Activated CD8-positive, alpha-beta memory T cell treated with anti-CD3 and anti-CD28 coated beads, Interleukin-2, amount 10 ng/mL, durations not matched to agents 7 days and 5 days (primary cell): ENCODE measurements at regions not wholly inside any gene's neighbourhood (a gene's known extent, or its start where the extent isn't known, plus 50 kb on each side); places are given as distances from the start of the nearest gene placed in this dataset.

Experiments
- ATAC-seq: fragments of 150-1000 bp; cut with Tn5 transposase; one replicate; pipeline ENCODE4 v1.10.0; 2021; ENCODE audit warnings: moderate library complexity
- CTCF ChIA-PET: fragments of 350-600 bp; sonication (Branson Sonifier 250); formaldehyde crosslinking; loops from one replicate; lab custom pipeline; 2021; ENCODE audit warnings: antibody characterized with exemption; lab: Charles Lee
- DNase-seq: peaks from one replicate; pipeline ENCODE4 v3.0.0-alpha.2; 2020
- H3K27ac Mint-ChIP-seq: one replicate; pipeline ENCODE4 v1.8.0; 2021; ENCODE audit warnings: mild to moderate bottlenecking, mixed read lengths
- H3K27me3 Mint-ChIP-seq: one replicate; pipeline ENCODE4 v1.8.0; 2021; ENCODE audit warnings: mixed read lengths
- H3K36me3 Mint-ChIP-seq: one replicate; pipeline ENCODE4 v1.8.0; 2021; ENCODE audit warnings: mild to moderate bottlenecking, mixed read lengths
- H3K4me1 Mint-ChIP-seq: one replicate; pipeline ENCODE4 v1.8.0; 2021; ENCODE audit warnings: mixed read lengths
- H3K4me3 Mint-ChIP-seq: one replicate; pipeline ENCODE4 v1.8.0; 2021; ENCODE audit warnings: mild to moderate bottlenecking, moderate library complexity, mixed read lengths
- H3K9me3 Mint-ChIP-seq: one replicate; pipeline ENCODE4 v1.8.0; 2022; ENCODE audit warnings: low read depth, mixed read lengths

- CTCF ChIA-PET: interaction anchor here (1.6 to 2.1 kb wide), 2 partner anchors 23 to 76 kb away, joined by 5 read pairs; no protein-coding TSS in a partner anchor
- Mint-ChIP-seq H3K9me3 (no peaks in the 10 kb centered on the region), H3K4me3 (no peak overlapping the region), H3K4me1 (peaks cover 8% of the 10 kb centered on the region), H3K36me3 (no peaks in the 10 kb centered on the region), H3K27ac (no peak overlapping the region), H3K27me3 (no peaks in the 10 kb centered on the region)
- ATAC-seq (no peak), DNase-seq (no peak)
Observed at GRCh38 chr17:77354420-77354669, 213.6 kb downstream of the SEC14L1 start.

- ATAC-seq (no peak), DNase-seq (peak; percentile 39)
- no peak overlapping the region for H3K4me3 Mint-ChIP-seq
- no peaks in the 10 kb centered on the region for H3K27me3 Mint-ChIP-seq
- CTCF ChIA-PET: interaction anchor here (1.6 to 2.1 kb wide), 2 partner anchors 23 to 75 kb away, joined by 5 read pairs; no protein-coding TSS in a partner anchor
- H3K9me3 Mint-ChIP-seq: no peaks in the 10 kb centered on the region
- H3K4me1 Mint-ChIP-seq: peaks cover 8% of the 10 kb centered on the region
- no peaks in the 10 kb centered on the region for H3K36me3 Mint-ChIP-seq
- no peak overlapping the region for H3K27ac Mint-ChIP-seq
Observed at GRCh38 chr17:77354670-77355455, 214.1 kb downstream of the SEC14L1 start.

- H3K4me1 Mint-ChIP-seq: peaks cover 3% of the 10 kb centered on the region
- CTCF ChIA-PET: interaction anchor here (1.0 to 1.3 kb wide), 2 partner anchors 9 to 24 kb away, joined by 3 to 4 read pairs; no protein-coding TSS in a partner anchor
- ATAC-seq (peak; percentile 56), DNase-seq (peak; percentile 41)
- no peak overlapping the region for H3K4me3 Mint-ChIP-seq
- no peaks in the 10 kb centered on the region for H3K27me3 Mint-ChIP-seq
- H3K36me3 Mint-ChIP-seq: no peaks in the 10 kb centered on the region
- H3K27ac Mint-ChIP-seq: no peak overlapping the region
- no peaks in the 10 kb centered on the region for H3K9me3 Mint-ChIP-seq
Observed at GRCh38 chr17:77356109-77356689, 215.4 kb downstream of the SEC14L1 start.

GRCh38 chr17:77356690-77357201 lies 216.0 kb downstream of the SEC14L1 start:
- CTCF ChIA-PET: interaction anchor here (1.0 to 1.3 kb wide), 2 partner anchors 10 to 25 kb away, joined by 3 to 4 read pairs; no protein-coding TSS in a partner anchor

GRCh38 chr17:77358801-77359200 lies 218.0 kb downstream of the SEC14L1 start:
- DNase-seq (peak; percentile 9), ATAC-seq (no peak)
- no peak overlapping the region for H3K27ac Mint-ChIP-seq
- CTCF ChIA-PET: interaction anchor here (1.1 to 1.5 kb wide), 5 partner anchors 12 to 24 kb away, joined by 4 to 5 read pairs (median 5); no protein-coding TSS in a partner anchor
- no peaks in the 10 kb centered on the region for H3K36me3 Mint-ChIP-seq
- H3K4me3 Mint-ChIP-seq: no peak overlapping the region
- no peaks in the 10 kb centered on the region for H3K27me3 Mint-ChIP-seq
- H3K9me3 Mint-ChIP-seq: no peaks in the 10 kb centered on the region
- H3K4me1 Mint-ChIP-seq: peaks cover 3% of the 10 kb centered on the region

More at GRCh38 chr17:77356690-77357201, 216.0 kb downstream of the SEC14L1 start:
- DNase-seq (peak; percentile 37), ATAC-seq (peak; percentile 16)
- H3K27me3 Mint-ChIP-seq: no peaks in the 10 kb centered on the region
- no peaks in the 10 kb centered on the region for H3K4me1 Mint-ChIP-seq
- H3K9me3 Mint-ChIP-seq: no peaks in the 10 kb centered on the region
- H3K27ac Mint-ChIP-seq: no peak overlapping the region
- H3K36me3 Mint-ChIP-seq: no peaks in the 10 kb centered on the region
- H3K4me3 Mint-ChIP-seq: no peak overlapping the region

- DNase-seq: peak; percentile 19
- no peak for ATAC-seq
- Mint-ChIP-seq H3K4me1 (peaks cover 7% of the 10 kb centered on the region), H3K36me3 (no peaks in the 10 kb centered on the region), H3K4me3 (no peak overlapping the region), H3K9me3 (no peaks in the 10 kb centered on the region), H3K27ac (no peak overlapping the region), H3K27me3 (peaks cover under 1% of the 10 kb centered on the region)
- CTCF ChIA-PET: interaction anchor here (0.5 to 1.5 kb wide), 8 partner anchors 11 to 236 kb away, joined by 3 to 5 read pairs (median 4); no protein-coding TSS in a partner anchor
Observed at GRCh38 chr17:77359236-77359635, 218.5 kb downstream of the SEC14L1 start.

GRCh38 chr17:77361986-77362620 lies 221.3 kb downstream of the SEC14L1 start:
- Mint-ChIP-seq H3K27ac (no peak overlapping the region), H3K27me3 (peaks cover 7% of the 10 kb centered on the region), H3K4me3 (no peak overlapping the region), H3K4me1 (peaks cover 14% of the 10 kb centered on the region), H3K36me3 (no peaks in the 10 kb centered on the region), H3K9me3 (no peaks in the 10 kb centered on the region)
- ATAC-seq (no peak), DNase-seq (no peak)
- CTCF ChIA-PET: interaction anchor here (1.3 kb wide), 1 partner anchor 28 kb away, joined by 4 read pairs; no protein-coding TSS in a partner anchor

- Mint-ChIP-seq H3K9me3 (no peaks in the 10 kb centered on the region), H3K4me1 (peaks cover 18% of the 10 kb centered on the region), H3K27me3 (peaks cover 7% of the 10 kb centered on the region), H3K36me3 (no peaks in the 10 kb centered on the region), H3K4me3 (no peak overlapping the region), H3K27ac (no peak overlapping the region)
- peak; percentile 20 for ATAC-seq
- no peak for DNase-seq
- CTCF ChIA-PET: no interaction called here
Observed at GRCh38 chr17:77363821-77364361, 223.1 kb downstream of the SEC14L1 start.

- Mint-ChIP-seq H3K27me3 (peaks cover 7% of the 10 kb centered on the region), H3K4me1 (peaks cover 18% of the 10 kb centered on the region), H3K27ac (no peak overlapping the region), H3K9me3 (no peaks in the 10 kb centered on the region), H3K36me3 (no peaks in the 10 kb centered on the region), H3K4me3 (no peak overlapping the region)
- ATAC-seq (no peak), DNase-seq (no peak)
- CTCF ChIA-PET: no interaction called here
Observed at GRCh38 chr17:77364381-77364911, 223.7 kb downstream of the SEC14L1 start.

- H3K27me3 Mint-ChIP-seq: peaks cover 7% of the 10 kb centered on the region
- peaks cover 18% of the 10 kb centered on the region for H3K4me1 Mint-ChIP-seq
- CTCF ChIA-PET: no interaction called here
- H3K4me3 Mint-ChIP-seq: no peak overlapping the region
- H3K9me3 Mint-ChIP-seq: no peaks in the 10 kb centered on the region
- no peak overlapping the region for H3K27ac Mint-ChIP-seq
- no peaks in the 10 kb centered on the region for H3K36me3 Mint-ChIP-seq
- DNase-seq (no peak), ATAC-seq (no peak)
Observed at GRCh38 chr17:77364941-77365583, 224.3 kb downstream of the SEC14L1 start.

- H3K9me3 Mint-ChIP-seq: no peaks in the 10 kb centered on the region
- peaks cover 18% of the 10 kb centered on the region for H3K4me1 Mint-ChIP-seq
- no peak for DNase-seq
- no peaks in the 10 kb centered on the region for H3K36me3 Mint-ChIP-seq
- peaks cover 7% of the 10 kb centered on the region for H3K27me3 Mint-ChIP-seq
- no peak overlapping the region for H3K27ac Mint-ChIP-seq
- no peak for ATAC-seq
- H3K4me3 Mint-ChIP-seq: no peak overlapping the region
- CTCF ChIA-PET: interaction anchor here (0.8 kb wide), 1 partner anchor 8 kb away, joined by 3 read pairs; no protein-coding TSS in a partner anchor
Observed at GRCh38 chr17:77365584-77366186, 224.9 kb downstream of the SEC14L1 start.

- H3K36me3 Mint-ChIP-seq: no peaks in the 10 kb centered on the region
- no peak overlapping the region for H3K27ac Mint-ChIP-seq
- CTCF ChIA-PET: interaction anchor here (0.8 to 1.1 kb wide), 3 partner anchors 8 to 34 kb away, joined by 3 to 5 read pairs (median 5); no protein-coding TSS in a partner anchor
- H3K4me3 Mint-ChIP-seq: no peak overlapping the region
- H3K4me1 Mint-ChIP-seq: peaks cover 23% of the 10 kb centered on the region
- no peak for ATAC-seq
- H3K27me3 Mint-ChIP-seq: peaks cover 7% of the 10 kb centered on the region
- DNase-seq: no peak
- H3K9me3 Mint-ChIP-seq: no peaks in the 10 kb centered on the region
Observed at GRCh38 chr17:77366206-77366557, 225.4 kb downstream of the SEC14L1 start.
